ENCODE measurements at regions not wholly inside any gene's neighbourhood (a gene's known extent, or its start where the extent isn't known, plus 50 kb on each side); places are given as distances from the start of the nearest gene placed in this dataset.

DNA sequence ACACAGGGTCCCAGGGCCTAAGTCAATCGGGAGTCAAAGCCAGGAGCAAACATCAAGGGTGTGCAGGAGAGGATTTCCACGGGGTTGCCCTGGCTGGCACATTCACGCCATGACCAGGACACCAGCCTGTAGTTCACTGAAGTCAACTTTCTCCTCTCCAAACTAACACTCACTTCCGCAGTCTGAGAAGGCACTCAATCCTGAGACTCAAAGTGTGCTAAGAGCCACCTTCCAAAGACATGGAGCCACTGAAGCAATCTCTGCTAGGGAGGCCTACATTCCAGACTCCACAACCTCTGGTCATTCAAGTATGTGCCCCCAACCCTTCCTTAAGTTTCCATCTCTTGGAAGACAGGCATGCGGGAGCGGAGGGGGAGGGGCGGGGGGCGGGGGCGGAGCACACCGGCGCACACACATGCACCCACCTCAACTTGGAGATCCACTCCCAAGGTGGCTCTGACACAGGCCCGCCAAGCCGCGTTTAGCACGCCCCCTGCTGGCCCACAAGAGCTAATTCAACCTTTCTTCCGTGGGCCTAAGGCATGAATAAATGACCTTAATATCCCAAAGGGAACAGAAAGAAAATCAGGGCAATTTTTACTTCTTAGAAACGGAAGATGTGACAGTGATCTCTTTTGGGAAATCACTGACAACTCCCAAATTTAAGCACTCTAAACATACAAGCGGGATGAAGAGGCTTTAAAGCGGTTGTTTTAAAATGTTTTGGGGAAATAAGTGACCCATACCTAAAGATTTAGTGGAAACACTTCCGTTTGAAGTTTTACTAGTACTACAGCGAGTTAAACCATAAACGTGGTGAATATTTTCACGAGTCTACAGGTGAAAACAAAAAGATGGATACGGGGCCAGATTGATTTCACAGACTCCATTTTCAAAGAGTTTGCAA, 162.5 kb upstream of the CHRNA7 start:
- Histone ChIP-seq H3K23ac (ENCODE audit: low read length) (no peak overlapping the region), H3K9ac (ENCODE audit: low read length) (no peak overlapping the region), H3K18ac (ENCODE audit: low read length) (no peak overlapping the region), H2BK5ac (ENCODE audit: low read length) (no peak overlapping the region), H2BK120ac (ENCODE audit: low read depth, low read length) (no peak overlapping the region), H3K27me3 (ENCODE audit: insufficient read depth, low read length, poor library complexity) (peaks cover 2% of the 10 kb centered on the region), H3K4me2 (ENCODE audit: low read length) (peak overlapping the region; percentile 10), H3K27ac (ENCODE audit: low read depth, low read length) (no peak overlapping the region), H3K4me1 (ENCODE audit: control insufficient read depth, low read depth, low read length) (peaks cover 3% of the 10 kb centered on the region), H4K5ac (ENCODE audit: low read length) (no peak overlapping the region), H3K56ac (ENCODE audit: low read length) (peak overlapping the region; percentile 37), H3K79me2 (ENCODE audit: control insufficient read depth, insufficient read depth, low read length) (no peaks in the 10 kb centered on the region), H3K36me3 (ENCODE audit: control insufficient read depth, insufficient read depth, low read length) (no peaks in the 10 kb centered on the region), H2AK5ac (ENCODE audit: low read length) (no peak overlapping the region), H4K8ac (ENCODE audit: low read depth, low read length) (no peak overlapping the region), H3K79me1 (ENCODE audit: low read length) (no peaks in the 10 kb centered on the region), H3K4ac (ENCODE audit: low read depth, low read length) (no peak overlapping the region), H2BK15ac (replicated peaks; ENCODE audit: low read depth) (no peak overlapping the region), H3K4me3 (ENCODE audit: low read length) (no peak overlapping the region)
- no CpG with 5 or more reads among the region's 24 CpGs for WGBS (ENCODE audit: extremely low coverage, insufficient coverage, low lambda C conversion rate)
- peak; percentile 87 for DNase-seq

DNA sequence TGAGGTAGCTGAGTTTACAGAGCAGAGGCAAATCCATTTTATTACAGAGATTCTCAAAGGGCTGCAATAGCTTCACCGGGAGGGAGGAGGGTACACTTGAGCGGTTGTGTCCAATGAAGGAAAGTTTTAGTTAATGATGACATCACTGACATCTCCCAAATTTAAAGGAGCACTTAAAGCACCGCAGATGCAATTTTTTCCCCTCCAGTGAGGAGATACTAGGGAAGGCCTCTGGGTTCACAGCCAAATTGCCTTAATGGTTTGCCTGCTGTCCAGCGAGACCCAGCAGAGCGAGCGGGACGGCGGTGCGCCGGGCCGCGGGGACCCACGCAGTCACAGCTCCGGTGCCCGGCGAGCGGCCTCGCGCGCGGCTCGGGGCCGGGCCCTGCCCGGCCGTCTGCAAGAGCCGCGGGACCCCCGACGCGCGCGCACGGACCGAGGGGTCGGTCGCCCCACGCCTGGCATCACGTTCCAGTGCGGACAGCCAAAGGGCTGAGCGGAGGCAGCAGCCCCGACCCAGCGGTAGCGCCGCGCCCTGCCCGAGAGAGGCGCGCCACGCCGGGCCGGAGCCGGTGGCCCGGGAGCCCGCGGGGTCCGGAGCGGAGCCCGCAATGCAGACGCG, 160.5 kb upstream of the CHRNA7 start:
- no peak overlapping the region for H2BK120ac ChIP-seq (ENCODE audit: low read depth, low read length)
- no peak overlapping the region for H3K4me3 ChIP-seq (ENCODE audit: low read length)
- H3K9ac ChIP-seq (ENCODE audit: low read length) = no peak overlapping the region
- no peak overlapping the region for H4K8ac ChIP-seq (ENCODE audit: low read depth, low read length)
- DNase-seq = peak; percentile 13
- no CpG with 5 or more reads among the region's 60 CpGs for WGBS (ENCODE audit: extremely low coverage, insufficient coverage, low lambda C conversion rate)
- H3K27ac ChIP-seq (ENCODE audit: low read depth, low read length) = no peak overlapping the region
- H2AK5ac ChIP-seq (ENCODE audit: low read length) = no peak overlapping the region
- no peak overlapping the region for H3K23ac ChIP-seq (ENCODE audit: low read length)
- peaks cover 3% of the 10 kb centered on the region for H3K4me1 ChIP-seq (ENCODE audit: control insufficient read depth, low read depth, low read length)
- no peak overlapping the region for H3K56ac ChIP-seq (ENCODE audit: low read length)
- H3K36me3 ChIP-seq (ENCODE audit: control insufficient read depth, insufficient read depth, low read length) = no peaks in the 10 kb centered on the region
- no peaks in the 10 kb centered on the region for H3K79me1 ChIP-seq (ENCODE audit: low read length)
- peaks cover 2% of the 10 kb centered on the region for H3K27me3 ChIP-seq (ENCODE audit: insufficient read depth, low read length, poor library complexity)
- H3K4me2 ChIP-seq (ENCODE audit: low read length) = peak overlapping the region; percentile 37
- no peak overlapping the region for H4K5ac ChIP-seq (ENCODE audit: low read length)
- H2BK5ac ChIP-seq (ENCODE audit: low read length) = no peak overlapping the region
- no peak overlapping the region for H3K4ac ChIP-seq (ENCODE audit: low read depth, low read length)
- H2BK15ac ChIP-seq (replicated peaks; ENCODE audit: low read depth) = no peak overlapping the region
- no peak overlapping the region for H3K18ac ChIP-seq (ENCODE audit: low read length)
- H3K79me2 ChIP-seq (ENCODE audit: control insufficient read depth, insufficient read depth, low read length) = no peaks in the 10 kb centered on the region

- Histone ChIP-seq H4K5ac (ENCODE audit: low read length) (no peak within 1 kb of the TSS), H4K8ac (ENCODE audit: low read depth, low read length) (no peak within 1 kb of the TSS), H3K79me1 (ENCODE audit: low read length) (no peaks in the 10 kb centered on the region), H3K23ac (ENCODE audit: low read length) (no peak within 1 kb of the TSS), H3K79me2 (ENCODE audit: control insufficient read depth, insufficient read depth, low read length) (no peaks in the 10 kb centered on the region), H3K36me3 (ENCODE audit: control insufficient read depth, insufficient read depth, low read length) (no peaks in the 10 kb centered on the region), H3K27ac (ENCODE audit: low read depth, low read length) (peak within 1 kb of the TSS; percentile 4), H2BK5ac (ENCODE audit: low read length) (no peak within 1 kb of the TSS), H3K4me2 (ENCODE audit: low read length) (peak within 1 kb of the TSS; percentile 77), H3K27me3 (ENCODE audit: insufficient read depth, low read length, poor library complexity) (peaks cover 2% of the 10 kb centered on the region), H3K56ac (ENCODE audit: low read length) (peak within 1 kb of the TSS; percentile 91), H3K9ac (ENCODE audit: low read length) (peak within 1 kb of the TSS; percentile 81), H3K4me3 (ENCODE audit: low read length) (peak within 1 kb of the TSS; percentile 65), H3K4ac (ENCODE audit: low read depth, low read length) (no peak within 1 kb of the TSS), H3K18ac (ENCODE audit: low read length) (no peak within 1 kb of the TSS), H2AK5ac (ENCODE audit: low read length) (no peak within 1 kb of the TSS), H2BK15ac (replicated peaks; ENCODE audit: low read depth) (no peak within 1 kb of the TSS), H3K4me1 (ENCODE audit: control insufficient read depth, low read depth, low read length) (peaks cover 3% of the 10 kb centered on the region), H2BK120ac (ENCODE audit: low read depth, low read length) (no peak within 1 kb of the TSS)
- no CpG with 5 or more reads among the region's 122 CpGs for WGBS (ENCODE audit: extremely low coverage, insufficient coverage, low lambda C conversion rate)
- DNase-seq = peak; percentile 88
Observed at GRCh38 chr15:31870328-31871165, 159.8 kb upstream of the CHRNA7 start, which contains the start of gene OTUD7A. TSS of gene OTUD7A (minus strand) at chr15:31870673.

DNA sequence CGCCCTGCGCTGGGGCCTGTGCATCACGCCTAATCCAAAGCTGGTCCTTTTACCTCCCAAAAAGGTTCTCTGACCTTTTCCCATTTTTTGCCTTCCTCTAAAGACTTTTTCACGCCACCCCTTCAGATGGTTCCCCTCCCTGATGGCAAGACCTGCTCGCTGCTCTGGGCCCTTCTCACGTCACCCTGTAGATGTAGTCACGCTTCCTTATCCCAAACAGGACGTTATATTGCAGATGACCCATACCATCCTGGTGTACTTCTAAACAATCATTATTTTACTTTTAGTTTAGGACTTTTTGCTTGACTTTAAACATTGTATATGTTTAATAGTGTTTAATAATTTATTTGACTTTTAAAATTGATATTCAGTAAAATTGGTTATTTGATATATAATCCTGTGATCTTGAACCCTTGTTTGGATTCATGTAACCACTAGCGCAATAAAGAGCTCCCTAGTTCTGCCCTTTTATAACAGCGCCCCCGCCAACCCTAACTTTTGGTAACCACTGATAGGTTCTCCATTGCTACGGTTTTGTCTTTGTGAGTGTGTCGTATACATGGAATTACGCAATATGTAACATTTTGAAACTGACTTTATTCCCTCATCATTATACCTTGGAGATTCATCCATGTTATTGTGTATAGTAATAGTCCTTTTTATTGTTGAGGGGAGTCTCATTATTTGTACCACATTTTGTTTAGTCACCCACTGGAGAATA, 159.0 kb upstream of the CHRNA7 start:
- Histone ChIP-seq H3K27me3 (ENCODE audit: insufficient read depth, low read length, poor library complexity) (peaks cover 2% of the 10 kb centered on the region), H3K9ac (ENCODE audit: low read length) (peak overlapping the region; percentile 81), H2AK5ac (ENCODE audit: low read length) (no peak overlapping the region), H2BK15ac (replicated peaks; ENCODE audit: low read depth) (no peak overlapping the region), H3K4me3 (ENCODE audit: low read length) (peak overlapping the region; percentile 65), H3K79me1 (ENCODE audit: low read length) (no peaks in the 10 kb centered on the region), H3K36me3 (ENCODE audit: control insufficient read depth, insufficient read depth, low read length) (no peaks in the 10 kb centered on the region), H4K8ac (ENCODE audit: low read depth, low read length) (no peak overlapping the region), H3K27ac (ENCODE audit: low read depth, low read length) (peak overlapping the region; percentile 4), H3K18ac (ENCODE audit: low read length) (no peak overlapping the region), H2BK120ac (ENCODE audit: low read depth, low read length) (no peak overlapping the region), H3K79me2 (ENCODE audit: control insufficient read depth, insufficient read depth, low read length) (no peaks in the 10 kb centered on the region), H3K23ac (ENCODE audit: low read length) (no peak overlapping the region), H4K5ac (ENCODE audit: low read length) (no peak overlapping the region), H3K4me2 (ENCODE audit: low read length) (peak overlapping the region; percentile 77), H3K4ac (ENCODE audit: low read depth, low read length) (no peak overlapping the region), H2BK5ac (ENCODE audit: low read length) (no peak overlapping the region), H3K56ac (ENCODE audit: low read length) (peak overlapping the region; percentile 91), H3K4me1 (ENCODE audit: control insufficient read depth, low read depth, low read length) (peaks cover 3% of the 10 kb centered on the region)
- WGBS (ENCODE audit: extremely low coverage, insufficient coverage, low lambda C conversion rate) = no CpG with 5 or more reads among the region's 14 CpGs
- no peak for DNase-seq

- Histone ChIP-seq H3K27ac (ENCODE audit: low read depth, low read length) (no peak overlapping the region), H4K5ac (ENCODE audit: low read length) (no peak overlapping the region), H4K8ac (ENCODE audit: low read depth, low read length) (no peak overlapping the region), H3K27me3 (ENCODE audit: insufficient read depth, low read length, poor library complexity) (peaks cover 2% of the 10 kb centered on the region), H3K18ac (ENCODE audit: low read length) (no peak overlapping the region), H3K4ac (ENCODE audit: low read depth, low read length) (no peak overlapping the region), H3K79me2 (ENCODE audit: control insufficient read depth, insufficient read depth, low read length) (no peaks in the 10 kb centered on the region), H3K4me3 (ENCODE audit: low read length) (no peak overlapping the region), H2BK15ac (replicated peaks; ENCODE audit: low read depth) (no peak overlapping the region), H2BK5ac (ENCODE audit: low read length) (no peak overlapping the region), H3K9ac (ENCODE audit: low read length) (no peak overlapping the region), H3K36me3 (ENCODE audit: control insufficient read depth, insufficient read depth, low read length) (no peaks in the 10 kb centered on the region), H2AK5ac (ENCODE audit: low read length) (no peak overlapping the region), H3K56ac (ENCODE audit: low read length) (no peak overlapping the region), H3K4me2 (ENCODE audit: low read length) (no peak overlapping the region), H3K23ac (ENCODE audit: low read length) (no peak overlapping the region), H2BK120ac (ENCODE audit: low read depth, low read length) (no peak overlapping the region), H3K4me1 (ENCODE audit: control insufficient read depth, low read depth, low read length) (peaks cover 3% of the 10 kb centered on the region), H3K79me1 (ENCODE audit: low read length) (no peaks in the 10 kb centered on the region)
- no CpG with 5 or more reads among the region's 6 CpGs for WGBS (ENCODE audit: extremely low coverage, insufficient coverage, low lambda C conversion rate)
- no peak for DNase-seq
Observed at GRCh38 chr15:31871887-31872281, 158.4 kb upstream of the CHRNA7 start.
